Hepatocyte (in vitro differentiated cells): ENCODE measurements at regions not wholly inside any gene's neighbourhood (a gene's known extent, or its start where the extent isn't known, plus 50 kb on each side); places are given as distances from the start of the nearest gene placed in this dataset.
A peak's percentile ranks its signal among the peaks of the same experiment; 100 is the strongest.

ENCODE experiments used
- DNase-seq: peaks from one replicate; pipeline ENCODE4 v3.0.0-alpha.2; 2016; ENCODE audit warnings: low spot score
- H2AFZ ChIP-seq: fragments of 200-600 bp; sonication (generic); 2 replicates; pipeline ENCODE4 v1.6.0; 2016; ENCODE audit warnings: antibody characterized with exemption, mild to moderate bottlenecking
- H3K27ac ChIP-seq: fragments of 200-600 bp; sonication (generic); 2 replicates; pipeline ENCODE4 v1.5.1; 2016; ENCODE audit warnings: mild to moderate bottlenecking
- H3K27me3 ChIP-seq: fragments of 200-600 bp; sonication (generic); 2 replicates; pipeline ENCODE4 v1.6.1; 2016
- H3K36me3 ChIP-seq: fragments of 200-600 bp; sonication (generic); replicated peaks from 2 replicates; pipeline ENCODE4 v1.5.1; 2016; ENCODE audit warnings: low read depth; ENCODE audit not compliant: insufficient read depth
- H3K4me1 ChIP-seq: fragments of 200-600 bp; sonication (generic); 2 replicates; pipeline ENCODE4 v1.5.1; 2016; ENCODE audit warnings: mild to moderate bottlenecking, moderate library complexity; ENCODE audit not compliant: insufficient read depth
- H3K4me2 ChIP-seq: fragments of 200-600 bp; sonication (generic); 2 replicates; pipeline ENCODE4 v1.6.0; 2016
- H3K4me3 ChIP-seq: fragments of 200-600 bp; sonication (generic); 2 replicates; pipeline ENCODE4 v1.5.1; 2016; ENCODE audit warnings: mild to moderate bottlenecking
- H3K79me2 ChIP-seq: fragments of 200-600 bp; sonication (generic); 2 replicates; pipeline ENCODE4 v1.6.0; 2017; ENCODE audit warnings: mild to moderate bottlenecking
- H3K9me2 ChIP-seq: fragments of 200-600 bp; sonication (generic); replicated peaks from 2 replicates; pipeline ENCODE4 v1.6.0; 2017; ENCODE audit warnings: mild to moderate bottlenecking; ENCODE audit not compliant: insufficient read depth
- H3K9me3 ChIP-seq: fragments of 200-600 bp; sonication (generic); 2 replicates; pipeline ENCODE4 v1.5.1; 2016; ENCODE audit warnings: low read depth, mild to moderate bottlenecking
- H4K20me1 ChIP-seq: fragments of 200-600 bp; sonication (generic); 2 replicates; pipeline ENCODE4 v1.6.0; 2016; ENCODE audit warnings: mild to moderate bottlenecking; ENCODE audit not compliant: insufficient read depth, poor library complexity, severe bottlenecking
- CTCF ChIP-seq: fragments of 200-600 bp; sonication (generic); IDR thresholded peaks from 2 replicates; pipeline ENCODE4 v1.5.1; 2016; ENCODE audit warnings: antibody characterized with exemption, mild to moderate bottlenecking; ENCODE audit not compliant: poor library complexity
- EZH2 ChIP-seq: fragments of 200-600 bp; sonication (generic); IDR thresholded peaks from 2 replicates; pipeline ENCODE4 v1.6.1; 2016; ENCODE audit warnings: antibody characterized with exemption, mild to moderate bottlenecking, borderline replicate concordance
- EZH2phosphoT487 ChIP-seq: fragments of 200-600 bp; sonication (generic); IDR thresholded peaks from one replicate; pipeline ENCODE4 v1.6.1; 2018; ENCODE audit warnings: antibody characterized with exemption, mild to moderate bottlenecking, low read depth, moderate library complexity; ENCODE audit not compliant: unreplicated experiment, severe bottlenecking
- WGBS: methylation state at CpG from one replicate; pipeline ENCODE4 v1.1.6; 2016; ENCODE audit warnings: low lambda C conversion rate; ENCODE audit errors: missing lambda C conversion rate; 5-methylcytosine and 5-hydroxymethylcytosine counted together

- DNase-seq: no peak
- no peaks in the 10 kb centered on the region for H3K9me2 ChIP-seq
- no peaks in the 10 kb centered on the region for H3K9me3 ChIP-seq
- no peak overlapping the region for H3K4me2 ChIP-seq
- peaks cover 5% of the 10 kb centered on the region for H3K4me1 ChIP-seq
- no peaks in the 10 kb centered on the region for H3K36me3 ChIP-seq
- H3K27me3 ChIP-seq: no peaks in the 10 kb centered on the region
- TF ChIP-seq EZH2phosphoT487: no peak
- TF ChIP-seq EZH2: no peak
- no peak for TF ChIP-seq CTCF
- H3K4me3 ChIP-seq: no peak overlapping the region
- no peaks in the 10 kb centered on the region for H3K79me2 ChIP-seq
- H2AFZ ChIP-seq: no peak overlapping the region
- no peak overlapping the region for H3K27ac ChIP-seq
- no peaks in the 10 kb centered on the region for H4K20me1 ChIP-seq
Measured at GRCh38 chr3:24046214-24046613, 101.1 kb downstream of the NR1D2 start.

GRCh38 chr3:24047513-24047912 lies 102.4 kb downstream of the NR1D2 start:
- Histone ChIP-seq H3K27me3 (no peaks in the 10 kb centered on the region), H3K79me2 (no peaks in the 10 kb centered on the region), H3K4me2 (no peak overlapping the region), H2AFZ (no peak overlapping the region), H3K36me3 (no peaks in the 10 kb centered on the region), H3K4me3 (no peak overlapping the region), H3K4me1 (peaks cover 5% of the 10 kb centered on the region), H3K27ac (peak overlapping the region; percentile 50), H3K9me3 (no peaks in the 10 kb centered on the region), H3K9me2 (no peaks in the 10 kb centered on the region), H4K20me1 (no peaks in the 10 kb centered on the region)
- TF ChIP-seq EZH2phosphoT487: no peak
- no peak for DNase-seq
- WGBS: 0% methylated on average over 1 of the region's 1 CpG

DNA sequence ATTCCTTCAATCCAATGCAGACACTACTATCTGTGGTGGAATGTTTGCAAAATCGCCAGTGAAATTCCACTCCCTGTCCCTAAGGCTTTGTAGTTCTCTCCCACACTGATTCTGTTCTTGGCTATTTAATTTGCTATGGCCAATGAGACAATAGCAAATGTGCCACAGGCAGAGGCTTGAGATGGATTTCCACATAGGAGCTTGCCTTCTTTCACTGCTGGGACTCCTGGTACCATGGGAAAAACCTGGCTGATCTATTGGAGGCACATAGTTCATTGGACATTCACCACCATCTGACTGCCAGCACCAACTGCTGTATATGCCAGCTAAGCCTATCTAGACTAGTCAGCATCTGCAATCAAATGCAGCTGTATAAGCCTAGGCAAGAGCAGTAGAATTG lies 103.8 kb downstream of the NR1D2 start:
- H3K36me3 ChIP-seq: no peaks in the 10 kb centered on the region
- no peaks in the 10 kb centered on the region for H3K27me3 ChIP-seq
- no peaks in the 10 kb centered on the region for H3K9me2 ChIP-seq
- TF ChIP-seq CTCF (no peak), EZH2 (no peak), EZH2phosphoT487 (no peak)
- H2AFZ ChIP-seq: no peak overlapping the region
- DNase-seq: no peak
- H3K4me3 ChIP-seq: no peak overlapping the region
- WGBS: 94% methylated on average over 1 of the region's 1 CpG
- H3K27ac ChIP-seq: no peak overlapping the region
- H3K4me1 ChIP-seq: no peaks in the 10 kb centered on the region
- no peaks in the 10 kb centered on the region for H4K20me1 ChIP-seq
- H3K79me2 ChIP-seq: no peaks in the 10 kb centered on the region
- H3K9me3 ChIP-seq: no peaks in the 10 kb centered on the region
- H3K4me2 ChIP-seq: no peak overlapping the region

- Histone ChIP-seq H3K27me3 (no peaks in the 10 kb centered on the region), H3K27ac (no peak overlapping the region), H2AFZ (no peak overlapping the region), H3K9me2 (no peaks in the 10 kb centered on the region), H3K4me1 (no peaks in the 10 kb centered on the region), H3K9me3 (no peaks in the 10 kb centered on the region), H3K79me2 (no peaks in the 10 kb centered on the region), H3K36me3 (no peaks in the 10 kb centered on the region), H4K20me1 (no peaks in the 10 kb centered on the region), H3K4me2 (no peak overlapping the region), H3K4me3 (no peak overlapping the region)
- DNase-seq: no peak
- TF ChIP-seq EZH2phosphoT487 (no peak), EZH2 (no peak), CTCF (no peak)
Measured at GRCh38 chr3:24052446-24052845, 107.4 kb downstream of the NR1D2 start.
